Bronchial epithelial cell (primary cell): ENCODE measurements at regions not wholly inside any gene's neighbourhood (a gene's known extent, or its start where the extent isn't known, plus 50 kb on each side); places are given as distances from the start of the nearest gene placed in this dataset.

Source experiments
- DNase-seq: peaks from one replicate; pipeline ENCODE4 v3.0.0-alpha.2; 2010; ENCODE audit warnings: low read depth
- FAIRE-seq: peaks from 2 replicates; lab custom pipeline; 2011; peaks lifted over from hg19 to GRCh38; lab: Jason Lieb, UNC
- H3K27me3 ChIP-seq: 2 replicates; pipeline ENCODE4 v1.5.1; 2011; ENCODE audit warnings: low read length; ENCODE audit not compliant: control insufficient read depth, insufficient read depth
- H3K36me3 ChIP-seq: 2 replicates; pipeline ENCODE4 v1.5.1; 2011; ENCODE audit warnings: low read length; ENCODE audit not compliant: control insufficient read depth, insufficient read depth
- H3K4me3 ChIP-seq: 2 replicates; pipeline ENCODE4 v1.5.1; 2011; ENCODE audit warnings: mild to moderate bottlenecking, low read depth, low read length, control low read depth
- CTCF ChIP-seq: IDR thresholded peaks from 2 replicates; pipeline ENCODE4 v1.5.1; 2011; ENCODE audit warnings: mild to moderate bottlenecking, moderate library complexity, low read length, control low read depth, inconsistent platforms; ENCODE audit not compliant: insufficient read depth, severe bottlenecking

GRCh38 chr20:43844778-43845614, 69.7 kb upstream of the TOX2 start:
- FAIRE-seq (no peak), DNase-seq (peak; percentile 82)
- Histone ChIP-seq H3K36me3 (no peaks in the 10 kb centered on the region), H3K27me3 (no peaks in the 10 kb centered on the region), H3K4me3 (no peak overlapping the region)
- peak; percentile 42 for TF ChIP-seq CTCF

GRCh38 chr20:43843965-43844660, 70.5 kb upstream of the TOX2 start:
- FAIRE-seq (no peak), DNase-seq (no peak)
- no peaks in the 10 kb centered on the region for H3K27me3 ChIP-seq
- no peak for TF ChIP-seq CTCF
- H3K4me3 ChIP-seq, result no peak overlapping the region
- H3K36me3 ChIP-seq, result no peaks in the 10 kb centered on the region

- DNase-seq, result peak; percentile 72
- Histone ChIP-seq H3K27me3 (no peaks in the 10 kb centered on the region), H3K4me3 (no peak overlapping the region), H3K36me3 (no peaks in the 10 kb centered on the region)
- peak; percentile 28 for FAIRE-seq
- TF ChIP-seq CTCF, result no peak
These were observed 71.3 kb upstream of the TOX2 start for GRCh38 chr20:43843096-43843964.

GRCh38 chr20:43842126-43843020, 72.3 kb upstream of the TOX2 start:
- Histone ChIP-seq H3K36me3 (no peaks in the 10 kb centered on the region), H3K4me3 (no peak overlapping the region), H3K27me3 (no peaks in the 10 kb centered on the region)
- FAIRE-seq (no peak), DNase-seq (no peak)
- no peak for TF ChIP-seq CTCF
